K562 (cell line): ENCODE measurements at regions not wholly inside any gene's neighbourhood (a gene's known extent, or its start where the extent isn't known, plus 50 kb on each side); places are given as distances from the start of the nearest gene placed in this dataset.

ENCODE experiments used
- ATAC-seq: fragments of 200-7000 bp; cut with Tn5 transposase; 3 replicates; pipeline ENCODE4 v1.9.1; 2020; ENCODE audit warnings: moderate library complexity
- BruUV-seq: library from RNA; stranded (reverse); fragments of 400-500 nt; replicated peaks from 2 replicates; lab custom pipeline; 2021; lab: Mats Ljungman, UMichigan
- CTCF ChIA-PET: fragments of 300-600 bp; formaldehyde crosslinking; extraction: SDS; loops from one replicate; lab custom pipeline; 2021; ENCODE audit warnings: low intra/inter-chr PET ratio; lab: Yijun Ruan, JAX
- POLR2A ChIA-PET: fragments of 300-600, 350-650 bp; sonication (Branson Sonifier 250); formaldehyde crosslinking; extraction: SDS; loops from one replicate; lab custom pipeline; 2021; ENCODE audit warnings: antibody characterized with exemption, inconsistent platforms; lab: Yijun Ruan, JAX
- DNase-seq, 4 experiments: peaks; one replicate each; pipeline versions ENCODE4 v3.0.0 to v3.0.0-alpha.2; 2011 to 2018; ENCODE audit warnings: low spot score in 3 of 4, mixed read lengths in 3 of 4; ENCODE audit errors: extremely low read depth in 1 of 4
- FAIRE-seq: peaks from 2 replicates; lab custom pipeline; 2011; peaks lifted over from hg19 to GRCh38; lab: Jason Lieb, UNC
- H2AFZ ChIP-seq: 2 replicates; pipeline ENCODE4 v1.6.0; 2011; ENCODE audit warnings: low read depth, low read length, control low read depth, inconsistent platforms
- H3K27ac ChIP-seq: fragments of 200-600 bp; 3 replicates; pipeline ENCODE4 v1.8.0; 2011; ENCODE audit warnings: low read depth, mild to moderate bottlenecking, control low read depth, inconsistent platforms, low read length, moderate library complexity, mixed read lengths; ENCODE audit errors: extremely low read depth
- H3K27me3 ChIP-seq, 2 experiments: fragments of 300-600 bp in 1 of 2; 2 replicates in 1 of 2; 3 replicates in 1 of 2; pipeline versions ENCODE4 v1.6.0 to v1.8.0; 2011; ENCODE audit warnings: inconsistent platforms in 2 of 2, low read length in 2 of 2, mild to moderate bottlenecking in 1 of 2, mixed read lengths in 1 of 2, moderate library complexity in 1 of 2; ENCODE audit not compliant: control insufficient read depth in 2 of 2, insufficient read depth in 2 of 2
- H3K36me3 ChIP-seq: fragments of 300-600 bp; 3 replicates; pipeline ENCODE4 v1.8.0; 2011; ENCODE audit warnings: mild to moderate bottlenecking, low read length, inconsistent platforms; ENCODE audit not compliant: control insufficient read depth, insufficient read depth
- H3K4me1 ChIP-seq, 2 experiments: fragments of 200-600 bp in 1 of 2; replicated peaks in 1 of 2; 2 replicates in 1 of 2; 3 replicates in 1 of 2; pipeline versions ENCODE4 v1.5.1 to v1.8.0; 2011; ENCODE audit warnings: inconsistent platforms in 2 of 2, low read length in 2 of 2, mild to moderate bottlenecking in 1 of 2, mixed read lengths in 1 of 2, moderate library complexity in 1 of 2; ENCODE audit not compliant: control insufficient read depth in 2 of 2, insufficient read depth in 2 of 2
- H3K4me2 ChIP-seq: 2 replicates; pipeline ENCODE4 v1.6.1; 2011; ENCODE audit warnings: low read length, control low read depth, inconsistent platforms, mixed read lengths; ENCODE audit not compliant: insufficient read depth
- H3K4me3 ChIP-seq: fragments of 200-600 bp; sonication (generic), shearing (Covaris generic); 2 replicates; pipeline ENCODE4 v1.5.1; 2016; ENCODE audit warnings: control low read depth, inconsistent platforms
- H3K79me2 ChIP-seq: fragments of 200-600 bp; 3 replicates; pipeline ENCODE4 v1.8.0; 2011; ENCODE audit warnings: low read length, inconsistent platforms; ENCODE audit not compliant: control insufficient read depth, insufficient read depth
- H3K9ac ChIP-seq, 2 experiments: 2 replicates each; pipeline versions ENCODE4 v1.6.0 to v1.6.1; 2011; ENCODE audit warnings: low read depth in 2 of 2, low read length in 2 of 2, control low read depth in 1 of 2, inconsistent platforms in 1 of 2, mild to moderate bottlenecking in 1 of 2, mixed read lengths in 1 of 2; ENCODE audit not compliant: insufficient read depth in 1 of 2
- H3K9me1 ChIP-seq: one replicate; pipeline ENCODE4 v1.6.0; 2011; ENCODE audit warnings: inconsistent platforms, mild to moderate bottlenecking, low read length, moderate library complexity; ENCODE audit not compliant: control insufficient read depth, insufficient read depth
- H3K9me3 ChIP-seq: replicated peaks from 2 replicates; pipeline ENCODE4 v1.5.1; 2011; ENCODE audit warnings: low read depth, low read length, inconsistent platforms; ENCODE audit not compliant: control insufficient read depth, insufficient read depth
- H4K20me1 ChIP-seq: replicated peaks from 2 replicates; pipeline ENCODE4 v1.6.1; 2011; ENCODE audit warnings: low read length, inconsistent platforms, mixed read lengths; ENCODE audit not compliant: control insufficient read depth, insufficient read depth
- ARNT ChIP-seq, 2 experiments: fragments of 450-650 bp; IDR thresholded peaks; 2 replicates each; pipeline ENCODE4 v1.6.1; 2016; ENCODE audit warnings: mild to moderate bottlenecking in 1 of 2
- CBX2 ChIP-seq: fragments of 200-600 bp; sonication (generic); IDR thresholded peaks from one replicate; pipeline ENCODE4 v1.6.1; 2012; ENCODE audit warnings: mild to moderate bottlenecking, low read length, inconsistent platforms; ENCODE audit not compliant: insufficient read depth, poor library complexity, severe bottlenecking
- CEBPB ChIP-seq: fragments of 450-650 bp; IDR thresholded peaks from 2 replicates; pipeline ENCODE4 v1.6.1; 2016; ENCODE audit warnings: missing genetic modification characterization, missing compliant biosample characterization
- DNMT1 ChIP-seq: fragments of 450-650 bp; IDR thresholded peaks from 2 replicates; pipeline ENCODE4 v1.6.1; 2016; ENCODE audit warnings: antibody characterized with exemption, mild to moderate bottlenecking
- FOS ChIP-seq: IDR thresholded peaks from 3 replicates; pipeline ENCODE4 v1.6.1; 2011; ENCODE audit not compliant: insufficient read length; ENCODE audit errors: extremely low read depth
- GABPB2 ChIP-seq: fragments of 250-450 bp; sonication (Bioruptor Pico); conservative IDR thresholded peaks from 2 replicates; pipeline ENCODE4 v1.5.1; 2021; ENCODE audit warnings: mild to moderate bottlenecking
- JUN ChIP-seq, 2 experiments: sonication (generic) in 1 of 2; formaldehyde crosslinking in 1 of 2; IDR thresholded peaks; 2 replicates each; pipeline versions ENCODE4 v1.6.1 to v1.8.0; 2012 to 2022; ENCODE audit warnings: borderline replicate concordance in 2 of 2, mild to moderate bottlenecking in 2 of 2, improper control_type of control experiment in 1 of 2, low read depth in 1 of 2, low read length in 1 of 2, missing genetic modification reagents in 1 of 2
- NR3C1 ChIP-seq: sonication (generic); formaldehyde crosslinking; IDR thresholded peaks from 2 replicates; pipeline ENCODE4 v1.8.1; 2022; ENCODE audit warnings: missing genetic modification reagents
- POLR2H ChIP-seq: IDR thresholded peaks from 2 replicates; pipeline ENCODE4 v1.6.1; 2016; ENCODE audit warnings: missing genetic modification characterization, low read depth, mild to moderate bottlenecking, control low read depth, missing compliant biosample characterization, moderate library complexity
- RBM17 ChIP-seq: fragments of 200-400 bp; formaldehyde crosslinking; IDR thresholded peaks from 2 replicates; pipeline ENCODE4 v1.6.1; 2017; ENCODE audit warnings: low read depth, mild to moderate bottlenecking, low read length, borderline replicate concordance
- RNF2 ChIP-seq: sonication (generic); IDR thresholded peaks from 2 replicates; pipeline ENCODE4 v1.6.1; 2016
- SP2 ChIP-seq: IDR thresholded peaks from 2 replicates; pipeline ENCODE4 v1.6.1; 2011; ENCODE audit warnings: mild to moderate bottlenecking, low read depth, low read length, moderate library complexity; ENCODE audit not compliant: poor library complexity, severe bottlenecking; ENCODE audit errors: extremely low read depth
- THRAP3 ChIP-seq: fragments of 450-650 bp; IDR thresholded peaks from 2 replicates; pipeline ENCODE4 v1.6.1; 2016; ENCODE audit warnings: mild to moderate bottlenecking, inconsistent platforms, borderline replicate concordance
- ZNF41 ChIP-seq: fragments of 250-450 bp; sonication (Bioruptor Pico); conservative IDR thresholded peaks from 2 replicates; pipeline ENCODE4 v1.4.0; 2020; ENCODE audit warnings: mild to moderate bottlenecking
- ZNF431 ChIP-seq: sonication (generic); formaldehyde crosslinking; IDR thresholded peaks from 2 replicates; pipeline ENCODE4 v1.8.0; 2022; ENCODE audit warnings: mild to moderate bottlenecking, missing genetic modification reagents
- ZNF589 ChIP-seq: fragments of 200-800 bp; sonication (Bioruptor generic); IDR thresholded peaks from 2 replicates; pipeline ENCODE4 v1.6.1; 2016; ENCODE audit warnings: low read depth, missing genetic modification characterization, missing compliant biosample characterization
- in situ Hi-C: fragments of 300-500 bp; cut with MboI; formaldehyde crosslinking; loops from 4 replicates; pipeline ENCODE4 v1.15.0; 2018; ENCODE audit warnings: inconsistent platforms, mixed read lengths
- intact Hi-C: fragments of 100-400 bp; cut with micrococcal nuclease; formaldehyde crosslinking; loops from 2 replicates; pipeline ENCODE4 v1.14.2; 2022
- TF ChIP-seq, protein P1 (sequence below): fragments of 250-450 bp; sonication (Bioruptor Pico); IDR thresholded peaks from 2 replicates; pipeline ENCODE4 v1.4.0; 2020; ENCODE audit warnings: borderline replicate concordance

DNA sequence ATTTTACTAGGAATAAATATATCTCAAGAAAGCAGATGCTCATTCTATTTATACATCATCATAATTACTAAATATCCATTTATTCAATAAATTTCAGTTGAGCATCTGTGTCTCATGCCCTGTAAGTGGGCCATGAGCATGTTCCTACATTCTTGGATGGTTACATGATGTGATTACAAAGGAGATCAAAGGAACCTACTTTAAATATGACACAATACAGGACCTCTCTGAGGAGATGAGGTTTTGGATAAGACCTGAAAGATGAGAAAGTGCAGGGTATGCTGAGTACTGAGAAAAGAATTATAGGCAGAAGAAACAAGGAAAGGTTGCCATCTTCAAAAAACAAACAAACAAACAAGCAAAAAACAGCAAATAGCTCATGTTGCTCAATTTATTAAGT, 105.4 kb upstream of the CNTN1 start:
- FAIRE-seq (no peak), ATAC-seq (no peak), DNase-seq (no peak)
- intact Hi-C loops = no loop called here
- CTCF ChIA-PET = no interaction called here
- in situ Hi-C loops = no loop called here
- POLR2A ChIA-PET = no interaction called here
- H3K9me1 ChIP-seq = no peaks in the 10 kb centered on the region
- H3K79me2 ChIP-seq = no peaks in the 10 kb centered on the region
- H3K36me3 ChIP-seq = no peaks in the 10 kb centered on the region
- no TSS peak for BruUV-seq
- no peak overlapping the region for H3K27ac ChIP-seq
- H3K9ac ChIP-seq = no peak overlapping the region
- TF ChIP-seq RNF2 (no peak), ZNF589 (CRISPR knock-in tag) (no peak), GABPB2 (CRISPR knock-in tag) (no peak), CEBPB (tag) (no peak), NR3C1 (CRISPR knock-in tag) (no peak), POLR2H (tag) (no peak), ARNT (IDR thresholded peaks at IDR 0.05) (no peak), ZNF431 (CRISPR knock-in tag) (no peak), DNMT1 (no peak), SP2 (no peak), FOS (no peak), JUN (IDR thresholded peaks at IDR 0.05; ENCODE audit: borderline replicate concordance, low read depth, low read length) (no peak), JUN (CRISPR knock-in tag; IDR thresholded peaks at IDR 0.05; ENCODE audit: borderline replicate concordance) (no peak), RBM17 (no peak), THRAP3 (no peak), CBX2 (no peak), ZNF41 (CRISPR knock-in tag) (no peak)
- TF ChIP-seq, protein P1, sequence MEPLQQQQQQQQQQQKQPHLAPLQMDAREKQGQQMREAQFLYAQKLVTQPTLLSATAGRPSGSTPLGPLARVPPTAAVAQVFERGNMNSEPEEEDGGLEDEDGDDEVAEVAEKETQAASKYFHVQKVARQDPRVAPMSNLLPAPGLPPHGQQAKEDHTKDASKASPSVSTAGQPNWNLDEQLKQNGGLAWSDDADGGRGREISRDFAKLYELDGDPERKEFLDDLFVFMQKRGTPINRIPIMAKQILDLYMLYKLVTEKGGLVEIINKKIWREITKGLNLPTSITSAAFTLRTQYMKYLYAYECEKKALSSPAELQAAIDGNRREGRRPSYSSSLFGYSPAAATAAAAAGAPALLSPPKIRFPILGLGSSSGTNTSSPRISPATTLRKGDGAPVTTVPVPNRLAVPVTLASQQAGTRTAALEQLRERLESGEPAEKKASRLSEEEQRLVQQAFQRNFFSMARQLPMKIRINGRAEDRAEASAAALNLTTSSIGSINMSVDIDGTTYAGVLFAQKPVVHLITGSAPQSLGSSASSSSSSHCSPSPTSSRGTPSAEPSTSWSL (CRISPR knock-in tag) = no peak
- H3K4me1 ChIP-seq = no peaks in the 10 kb centered on the region
- H3K9me3 ChIP-seq = no peaks in the 10 kb centered on the region
- no peak overlapping the region for H2AFZ ChIP-seq
- H3K27me3 ChIP-seq = no peaks in the 10 kb centered on the region
- no peak overlapping the region for H3K4me2 ChIP-seq
- no peaks in the 10 kb centered on the region for H4K20me1 ChIP-seq
- H3K4me3 ChIP-seq = no peak overlapping the region
